Tibial nerve (tissue), 4 donors: ENCODE measurements at regions not wholly inside any gene's neighbourhood (a gene's known extent, or its start where the extent isn't known, plus 50 kb on each side); places are given as distances from the start of the nearest gene placed in this dataset.

Experiments
- EP300 ChIP-seq, 2 donors: sonication (generic); formaldehyde crosslinking; IDR thresholded peaks; one replicate each; pipeline ENCODE4 v1.6.1; 2017; ENCODE audit warnings: antibody characterized with exemption in 2 of 2, mild to moderate bottlenecking in 1 of 2
- POLR2A ChIP-seq, 2 donors: fragments of 450-650 bp; IDR thresholded peaks; one replicate each; pipeline ENCODE4 v1.6.1; 2017; ENCODE audit warnings: antibody characterized with exemption in 2 of 2, mild to moderate bottlenecking in 2 of 2, moderate library complexity in 2 of 2
- TF ChIP-seq, protein P1 (sequence below), 5 experiments: fragments of 200-600 bp in 3 of 5; fragments of 450-650 bp in 2 of 5; sonication (generic) in 3 of 5; IDR thresholded peaks; one replicate each; pipeline ENCODE4 v1.5.1; 2016 to 2019; ENCODE audit warnings: antibody characterized with exemption in 5 of 5, mild to moderate bottlenecking in 3 of 5, moderate library complexity in 2 of 5

DNA sequence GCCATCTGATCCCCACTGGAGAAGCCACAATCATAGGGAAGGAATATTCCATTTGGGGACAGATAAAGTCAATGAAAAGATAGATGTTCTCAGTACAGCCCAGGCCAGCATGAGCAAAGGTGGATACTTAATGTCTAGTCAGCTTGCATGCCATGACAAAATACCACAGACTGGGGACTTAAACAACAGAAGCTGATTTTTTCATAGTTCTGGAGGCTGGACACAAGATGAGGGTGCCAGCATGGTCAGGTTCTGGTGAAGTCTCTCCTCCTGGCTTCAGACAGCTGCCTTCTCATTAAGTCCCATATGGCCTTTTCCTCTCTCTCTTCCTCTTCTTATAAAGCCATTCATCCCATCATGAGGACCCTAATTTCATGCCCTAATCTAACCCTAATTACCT is 116.1 kb upstream of the CYP1B1 start:
- TF ChIP-seq POLR2A (IDR thresholded peaks at IDR 0.05) (no peak), EP300 (IDR thresholded peaks at IDR 0.05) (no peak)
- TF ChIP-seq, protein P1, sequence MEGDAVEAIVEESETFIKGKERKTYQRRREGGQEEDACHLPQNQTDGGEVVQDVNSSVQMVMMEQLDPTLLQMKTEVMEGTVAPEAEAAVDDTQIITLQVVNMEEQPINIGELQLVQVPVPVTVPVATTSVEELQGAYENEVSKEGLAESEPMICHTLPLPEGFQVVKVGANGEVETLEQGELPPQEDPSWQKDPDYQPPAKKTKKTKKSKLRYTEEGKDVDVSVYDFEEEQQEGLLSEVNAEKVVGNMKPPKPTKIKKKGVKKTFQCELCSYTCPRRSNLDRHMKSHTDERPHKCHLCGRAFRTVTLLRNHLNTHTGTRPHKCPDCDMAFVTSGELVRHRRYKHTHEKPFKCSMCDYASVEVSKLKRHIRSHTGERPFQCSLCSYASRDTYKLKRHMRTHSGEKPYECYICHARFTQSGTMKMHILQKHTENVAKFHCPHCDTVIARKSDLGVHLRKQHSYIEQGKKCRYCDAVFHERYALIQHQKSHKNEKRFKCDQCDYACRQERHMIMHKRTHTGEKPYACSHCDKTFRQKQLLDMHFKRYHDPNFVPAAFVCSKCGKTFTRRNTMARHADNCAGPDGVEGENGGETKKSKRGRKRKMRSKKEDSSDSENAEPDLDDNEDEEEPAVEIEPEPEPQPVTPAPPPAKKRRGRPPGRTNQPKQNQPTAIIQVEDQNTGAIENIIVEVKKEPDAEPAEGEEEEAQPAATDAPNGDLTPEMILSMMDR (IDR thresholded peaks at IDR 0.05), result no peak
